Coronary artery (tissue), 2 donors: ENCODE measurements at regions not wholly inside any gene's neighbourhood (a gene's known extent, or its start where the extent isn't known, plus 50 kb on each side); places are given as distances from the start of the nearest gene placed in this dataset.
"Not testable (repeated sequence)": the region's sequence is repeated elsewhere in the genome, so short reads cannot be mapped to it uniquely, and the experiment has no call there.

ENCODE experiments used
- DNase-seq: peaks from one replicate; pipeline ENCODE4 v3.0.0-alpha.2; 2017; ENCODE audit warnings: low spot score
- H3K27ac ChIP-seq, 2 donors: fragments of 200-600 bp; sonication (generic); one replicate each; pipeline ENCODE4 v1.5.1; 2016 to 2019
- H3K4me3 ChIP-seq: fragments of 200-600 bp; sonication (generic); 2 replicates; pipeline ENCODE4 v1.5.1; 2016; ENCODE audit warnings: mild to moderate bottlenecking, moderate library complexity
- CTCF ChIP-seq: fragments of 200-600 bp; sonication (generic); IDR thresholded peaks from one replicate; pipeline ENCODE4 v1.5.1; 2019; ENCODE audit warnings: antibody characterized with exemption

- no peak for TF ChIP-seq CTCF
- H3K4me3 ChIP-seq = no peak overlapping the region
- H3K27ac ChIP-seq = no peak overlapping the region
- no peak for DNase-seq
Measured at GRCh38 chr12:94832105-94832504, 171.4 kb downstream of the NDUFA12 start.

GRCh38 chr12:94831081-94831751 is 172.3 kb downstream of the NDUFA12 start:
- no peak overlapping the region for H3K27ac ChIP-seq
- no peak for TF ChIP-seq CTCF
- no peak for DNase-seq
- no peak overlapping the region for H3K4me3 ChIP-seq

GRCh38 chr12:94829552-94829951 is 173.9 kb downstream of the NDUFA12 start:
- Histone ChIP-seq H3K4me3 (no peak overlapping the region), H3K27ac (no peak overlapping the region)
- no peak for DNase-seq
- no peak for TF ChIP-seq CTCF

GRCh38 chr12:94819011-94819410 is 168.7 kb upstream of the TMCC3 start:
- TF ChIP-seq CTCF = no peak
- Histone ChIP-seq H3K4me3 (no peak overlapping the region), H3K27ac (no peak overlapping the region)
- no peak for DNase-seq

- Histone ChIP-seq H3K27ac (no peak overlapping the region), H3K4me3 (no peak overlapping the region)
- DNase-seq = no peak
- no peak for TF ChIP-seq CTCF
Measured at GRCh38 chr12:94817695-94818075, 167.3 kb upstream of the TMCC3 start.

GRCh38 chr12:94817201-94817600 is 166.8 kb upstream of the TMCC3 start:
- H3K27ac ChIP-seq, DNase-seq, H3K4me3 ChIP-seq: not testable (repeated sequence)

GRCh38 chr12:94816746-94817145 is 166.4 kb upstream of the TMCC3 start:
- not testable (repeated sequence) for DNase-seq, H3K27ac ChIP-seq, H3K4me3 ChIP-seq

GRCh38 chr12:94815958-94816357 is 165.6 kb upstream of the TMCC3 start:
- Histone ChIP-seq H3K4me3 (no peak overlapping the region), H3K27ac (no peak overlapping the region)
- DNase-seq = no peak
- TF ChIP-seq CTCF = no peak
